Hepatocyte (in vitro differentiated cells): ENCODE measurements at regions not wholly inside any gene's neighbourhood (a gene's known extent, or its start where the extent isn't known, plus 50 kb on each side); places are given as distances from the start of the nearest gene placed in this dataset.

Experiments used
- DNase-seq: peaks from one replicate; pipeline ENCODE4 v3.0.0-alpha.2; 2016; ENCODE audit warnings: low spot score
- H2AFZ ChIP-seq: fragments of 200-600 bp; sonication (generic); 2 replicates; pipeline ENCODE4 v1.6.0; 2016; ENCODE audit warnings: antibody characterized with exemption, mild to moderate bottlenecking
- H3K27ac ChIP-seq: fragments of 200-600 bp; sonication (generic); 2 replicates; pipeline ENCODE4 v1.5.1; 2016; ENCODE audit warnings: mild to moderate bottlenecking
- H3K27me3 ChIP-seq: fragments of 200-600 bp; sonication (generic); 2 replicates; pipeline ENCODE4 v1.6.1; 2016
- H3K36me3 ChIP-seq: fragments of 200-600 bp; sonication (generic); replicated peaks from 2 replicates; pipeline ENCODE4 v1.5.1; 2016; ENCODE audit warnings: low read depth; ENCODE audit not compliant: insufficient read depth
- H3K4me1 ChIP-seq: fragments of 200-600 bp; sonication (generic); 2 replicates; pipeline ENCODE4 v1.5.1; 2016; ENCODE audit warnings: mild to moderate bottlenecking, moderate library complexity; ENCODE audit not compliant: insufficient read depth
- H3K4me2 ChIP-seq: fragments of 200-600 bp; sonication (generic); 2 replicates; pipeline ENCODE4 v1.6.0; 2016
- H3K4me3 ChIP-seq: fragments of 200-600 bp; sonication (generic); 2 replicates; pipeline ENCODE4 v1.5.1; 2016; ENCODE audit warnings: mild to moderate bottlenecking
- H3K79me2 ChIP-seq: fragments of 200-600 bp; sonication (generic); 2 replicates; pipeline ENCODE4 v1.6.0; 2017; ENCODE audit warnings: mild to moderate bottlenecking
- H3K9me2 ChIP-seq: fragments of 200-600 bp; sonication (generic); replicated peaks from 2 replicates; pipeline ENCODE4 v1.6.0; 2017; ENCODE audit warnings: mild to moderate bottlenecking; ENCODE audit not compliant: insufficient read depth
- H3K9me3 ChIP-seq: fragments of 200-600 bp; sonication (generic); 2 replicates; pipeline ENCODE4 v1.5.1; 2016; ENCODE audit warnings: low read depth, mild to moderate bottlenecking
- H4K20me1 ChIP-seq: fragments of 200-600 bp; sonication (generic); 2 replicates; pipeline ENCODE4 v1.6.0; 2016; ENCODE audit warnings: mild to moderate bottlenecking; ENCODE audit not compliant: insufficient read depth, poor library complexity, severe bottlenecking
- CTCF ChIP-seq: fragments of 200-600 bp; sonication (generic); IDR thresholded peaks from 2 replicates; pipeline ENCODE4 v1.5.1; 2016; ENCODE audit warnings: antibody characterized with exemption, mild to moderate bottlenecking; ENCODE audit not compliant: poor library complexity
- EZH2 ChIP-seq: fragments of 200-600 bp; sonication (generic); IDR thresholded peaks from 2 replicates; pipeline ENCODE4 v1.6.1; 2016; ENCODE audit warnings: antibody characterized with exemption, mild to moderate bottlenecking, borderline replicate concordance
- EZH2phosphoT487 ChIP-seq: fragments of 200-600 bp; sonication (generic); IDR thresholded peaks from one replicate; pipeline ENCODE4 v1.6.1; 2018; ENCODE audit warnings: antibody characterized with exemption, mild to moderate bottlenecking, low read depth, moderate library complexity; ENCODE audit not compliant: unreplicated experiment, severe bottlenecking
- WGBS: methylation state at CpG from one replicate; pipeline ENCODE4 v1.1.6; 2016; ENCODE audit warnings: low lambda C conversion rate; ENCODE audit errors: missing lambda C conversion rate; 5-methylcytosine and 5-hydroxymethylcytosine counted together

GRCh38 chr1:168923521-168924136 is 182.9 kb upstream of the ATP1B1 start:
- Histone ChIP-seq H3K4me2 (no peak overlapping the region), H3K79me2 (no peaks in the 10 kb centered on the region), H3K9me2 (no peaks in the 10 kb centered on the region), H3K36me3 (no peaks in the 10 kb centered on the region), H2AFZ (no peak overlapping the region), H3K4me1 (peaks cover 13% of the 10 kb centered on the region), H3K9me3 (no peaks in the 10 kb centered on the region), H3K4me3 (no peak overlapping the region), H3K27me3 (no peaks in the 10 kb centered on the region), H3K27ac (no peak overlapping the region), H4K20me1 (no peaks in the 10 kb centered on the region)
- TF ChIP-seq EZH2 (no peak), CTCF (no peak), EZH2phosphoT487 (no peak)
- no peak for DNase-seq
- 79% methylated on average over 3 of the region's 3 CpGs for WGBS

- Histone ChIP-seq H3K79me2 (no peaks in the 10 kb centered on the region), H3K9me3 (no peaks in the 10 kb centered on the region), H3K4me1 (peaks cover 10% of the 10 kb centered on the region), H3K4me3 (no peak overlapping the region), H3K27ac (no peak overlapping the region), H3K27me3 (no peaks in the 10 kb centered on the region), H3K36me3 (no peaks in the 10 kb centered on the region), H3K4me2 (no peak overlapping the region), H2AFZ (no peak overlapping the region), H4K20me1 (no peaks in the 10 kb centered on the region), H3K9me2 (no peaks in the 10 kb centered on the region)
- TF ChIP-seq CTCF = no peak
- no peak for TF ChIP-seq EZH2
- no peak for TF ChIP-seq EZH2phosphoT487
- no peak for DNase-seq
- 82% methylated on average over 1 of the region's 1 CpG for WGBS
These were observed 181.5 kb upstream of the ATP1B1 start for GRCh38 chr1:168924976-168925375.

GRCh38 chr1:168926236-168926635 is 180.3 kb upstream of the ATP1B1 start:
- Histone ChIP-seq H3K36me3 (no peaks in the 10 kb centered on the region), H3K4me2 (no peak overlapping the region), H3K9me3 (no peaks in the 10 kb centered on the region), H3K79me2 (no peaks in the 10 kb centered on the region), H2AFZ (no peak overlapping the region), H3K27me3 (no peaks in the 10 kb centered on the region), H3K4me1 (peaks cover 2% of the 10 kb centered on the region), H3K27ac (no peak overlapping the region), H4K20me1 (no peaks in the 10 kb centered on the region), H3K4me3 (no peak overlapping the region), H3K9me2 (no peaks in the 10 kb centered on the region)
- WGBS = 73% methylated on average over 3 of the region's 3 CpGs
- DNase-seq = no peak
- TF ChIP-seq CTCF (no peak), EZH2 (no peak), EZH2phosphoT487 (no peak)

- no peaks in the 10 kb centered on the region for H3K36me3 ChIP-seq
- H2AFZ ChIP-seq = no peak overlapping the region
- H3K9me3 ChIP-seq = no peaks in the 10 kb centered on the region
- no peak overlapping the region for H3K4me3 ChIP-seq
- no peak for TF ChIP-seq CTCF
- no peak for TF ChIP-seq EZH2phosphoT487
- TF ChIP-seq EZH2 = no peak
- WGBS = 97% methylated on average over 3 of the region's 3 CpGs
- no peak overlapping the region for H3K27ac ChIP-seq
- H3K4me1 ChIP-seq = peaks cover 3% of the 10 kb centered on the region
- H3K9me2 ChIP-seq = no peaks in the 10 kb centered on the region
- DNase-seq = no peak
- no peaks in the 10 kb centered on the region for H3K79me2 ChIP-seq
- no peak overlapping the region for H3K4me2 ChIP-seq
- no peaks in the 10 kb centered on the region for H4K20me1 ChIP-seq
- H3K27me3 ChIP-seq = no peaks in the 10 kb centered on the region
These were observed 174.0 kb upstream of the ATP1B1 start for GRCh38 chr1:168932539-168932938.
